ENCODE measurements at regions not wholly inside any gene's neighbourhood (a gene's known extent, or its start where the extent isn't known, plus 50 kb on each side); places are given as distances from the start of the nearest gene placed in this dataset.
"Not testable (repeated sequence)": the region's sequence is repeated elsewhere in the genome, so short reads cannot be mapped to it uniquely, and the experiment has no call there.

GRCh38 chr10:23543691-23544380 is 105.0 kb downstream of the OTUD1 start:
- no peak for DNase-seq (ENCODE audit: low read depth in 3 of 3, low spot score in 1 of 3)

GRCh38 chr10:23545866-23546265 is 107.0 kb downstream of the OTUD1 start:
- DNase-seq (ENCODE audit: low read depth in 3 of 3, low spot score in 1 of 3), result not testable (repeated sequence)

- no peak for DNase-seq (ENCODE audit: low read depth in 3 of 3, low spot score in 1 of 3)
Observed at GRCh38 chr10:23556727-23557440, 118.0 kb downstream of the OTUD1 start.

- no peak for DNase-seq (ENCODE audit: low read depth in 3 of 3, low spot score in 1 of 3)
Observed at GRCh38 chr10:23557777-23558176, 118.9 kb downstream of the OTUD1 start.

- DNase-seq (ENCODE audit: low read depth in 3 of 3, low spot score in 1 of 3), result no peak
Observed at GRCh38 chr10:23558361-23558799, 119.5 kb downstream of the OTUD1 start.

GRCh38 chr10:23568996-23569395 is 130.1 kb downstream of the OTUD1 start:
- DNase-seq (ENCODE audit: low read depth in 3 of 3, low spot score in 1 of 3), result no peak

- DNase-seq (ENCODE audit: low read depth in 3 of 3, low spot score in 1 of 3), result no peak
Observed at GRCh38 chr10:23571884-23572283, 133.0 kb downstream of the OTUD1 start.

- DNase-seq (ENCODE audit: low read depth in 3 of 3, low spot score in 1 of 3), result no peak
Observed at GRCh38 chr10:23581906-23582450, 143.1 kb downstream of the OTUD1 start.

GRCh38 chr10:23584396-23584795 is 145.5 kb downstream of the OTUD1 start:
- no peak for DNase-seq (ENCODE audit: low read depth in 3 of 3, low spot score in 1 of 3)

- no peak for DNase-seq (ENCODE audit: low read depth in 3 of 3, low spot score in 1 of 3)
Observed at GRCh38 chr10:23585186-23585585, 146.3 kb downstream of the OTUD1 start.

GRCh38 chr10:23585666-23586065 is 146.8 kb downstream of the OTUD1 start:
- DNase-seq (ENCODE audit: low read depth in 3 of 3, low spot score in 1 of 3), result no peak

- not testable (repeated sequence) for DNase-seq (ENCODE audit: low read depth in 3 of 3, low spot score in 1 of 3)
Observed at GRCh38 chr10:23595278-23595677, 156.4 kb downstream of the OTUD1 start.

GRCh38 chr10:23604613-23605012 is 165.7 kb downstream of the OTUD1 start:
- no peak for DNase-seq (ENCODE audit: low read depth in 3 of 3, low spot score in 1 of 3)

GRCh38 chr10:23606456-23606855 is 167.6 kb downstream of the OTUD1 start:
- DNase-seq (ENCODE audit: low read depth in 3 of 3, low spot score in 1 of 3), result no peak

GRCh38 chr10:23608926-23609325 is 170.1 kb downstream of the OTUD1 start:
- no peak for DNase-seq (ENCODE audit: low read depth in 3 of 3, low spot score in 1 of 3)

GRCh38 chr10:23610626-23611307 is 171.9 kb downstream of the OTUD1 start:
- DNase-seq (ENCODE audit: low read depth in 3 of 3, low spot score in 1 of 3), result no peak

GRCh38 chr10:23611308-23612029 is 172.6 kb downstream of the OTUD1 start:
- DNase-seq (ENCODE audit: low read depth in 3 of 3, low spot score in 1 of 3), result no peak

GRCh38 chr10:23613900-23614299 is 175.0 kb downstream of the OTUD1 start:
- no peak for DNase-seq (ENCODE audit: low read depth in 3 of 3, low spot score in 1 of 3)

GRCh38 chr10:23614483-23614882 is 175.6 kb downstream of the OTUD1 start:
- no peak for DNase-seq (ENCODE audit: low read depth in 3 of 3, low spot score in 1 of 3)

- DNase-seq (ENCODE audit: low read depth in 3 of 3, low spot score in 1 of 3), result no peak
Observed at GRCh38 chr10:23630376-23630775, 191.5 kb downstream of the OTUD1 start.

- no peak for DNase-seq (ENCODE audit: low read depth in 3 of 3, low spot score in 1 of 3)
Observed at GRCh38 chr10:23630885-23631284, 192.0 kb downstream of the OTUD1 start.
